NCI-H2029 treated with DMSO at 0.1 percent for 48 hours (cell line): ENCODE measurements at regions not wholly inside any gene's neighbourhood (a gene's known extent, or its start where the extent isn't known, plus 50 kb on each side); places are given as distances from the start of the nearest gene placed in this dataset.

Experiments used
- DNase-seq: peaks from one replicate; lab custom pipeline; 2025; lab: John Stamatoyannopoulos, UW

DNA sequence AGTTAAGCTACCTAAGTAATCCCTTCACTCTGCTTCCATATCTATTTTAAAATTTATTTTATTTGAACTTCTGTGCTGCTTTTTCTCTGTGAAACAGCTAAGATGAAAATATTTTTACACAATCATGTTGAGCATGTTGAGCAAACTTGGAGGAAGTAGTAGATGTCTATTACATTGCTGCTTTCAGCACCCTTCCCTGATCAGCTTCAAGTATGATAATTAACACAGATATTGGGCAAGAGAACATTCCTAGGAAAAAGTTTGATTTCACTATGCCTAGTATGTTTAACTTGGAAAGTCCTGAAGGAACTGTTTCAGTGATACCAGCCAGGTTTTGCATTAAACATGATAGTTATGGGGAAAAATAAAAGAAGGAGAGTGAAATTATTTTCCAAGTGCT, 283.6 kb downstream of the ELAVL2 start:
- DNase-seq, result no peak

DNA sequence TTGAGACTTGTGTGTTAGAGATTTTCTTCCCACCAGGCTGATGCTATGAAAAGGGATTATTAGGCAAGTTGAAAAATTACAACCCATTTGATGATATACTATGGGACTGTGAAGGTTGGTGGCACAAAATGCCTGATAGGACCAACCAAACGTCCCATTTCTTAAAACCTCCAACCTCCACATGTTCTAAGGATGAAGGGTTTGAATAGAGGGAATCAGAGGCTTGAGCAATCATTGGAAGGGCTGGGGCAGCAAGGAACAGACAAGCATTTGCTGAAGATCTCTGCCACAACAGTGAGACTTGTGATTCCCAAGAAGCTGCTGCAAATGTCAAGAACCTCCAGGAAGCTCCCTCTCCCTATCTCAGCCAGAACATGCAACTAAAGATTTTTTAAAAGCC, 283.1 kb downstream of the ELAVL2 start:
- no peak for DNase-seq

DNA sequence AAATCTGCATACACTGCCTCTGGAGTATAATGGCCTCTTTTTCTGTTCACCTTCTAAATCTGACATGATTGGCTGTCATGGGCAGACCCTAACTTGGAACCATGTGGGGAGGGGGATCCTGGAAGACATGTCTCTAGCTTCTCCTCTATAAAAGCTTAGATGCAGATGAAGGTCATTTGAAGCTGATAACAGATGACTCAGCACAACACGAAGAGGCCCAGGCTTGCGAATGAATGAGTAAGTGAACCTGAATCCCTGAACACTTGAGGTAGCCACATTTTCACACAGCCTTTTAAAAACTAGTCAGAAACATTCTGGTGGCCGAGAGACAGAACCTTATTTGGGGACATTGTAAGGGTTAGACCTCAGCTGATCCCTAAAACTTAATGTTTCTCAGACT, 282.6 kb downstream of the ELAVL2 start:
- DNase-seq, result no peak

DNA sequence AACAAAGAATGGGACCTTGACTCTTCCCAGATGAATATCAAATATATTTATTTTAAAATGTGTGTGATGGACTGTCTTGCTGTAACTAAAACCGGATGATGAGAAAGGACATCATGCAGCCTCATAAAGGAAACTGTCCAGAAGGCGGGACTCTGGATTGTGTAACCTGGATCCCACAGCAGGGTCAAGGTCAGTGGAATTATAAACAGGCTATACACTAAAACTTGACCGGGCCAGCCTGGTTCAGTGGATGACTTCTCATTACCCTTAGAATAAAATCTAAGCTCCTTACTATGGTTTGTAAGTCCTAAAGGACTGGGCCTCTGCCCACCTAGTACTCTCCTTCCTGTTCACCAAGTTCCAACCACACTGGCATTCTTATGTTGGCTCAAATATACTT, 280.3 kb downstream of the ELAVL2 start:
- DNase-seq, result no peak

DNA sequence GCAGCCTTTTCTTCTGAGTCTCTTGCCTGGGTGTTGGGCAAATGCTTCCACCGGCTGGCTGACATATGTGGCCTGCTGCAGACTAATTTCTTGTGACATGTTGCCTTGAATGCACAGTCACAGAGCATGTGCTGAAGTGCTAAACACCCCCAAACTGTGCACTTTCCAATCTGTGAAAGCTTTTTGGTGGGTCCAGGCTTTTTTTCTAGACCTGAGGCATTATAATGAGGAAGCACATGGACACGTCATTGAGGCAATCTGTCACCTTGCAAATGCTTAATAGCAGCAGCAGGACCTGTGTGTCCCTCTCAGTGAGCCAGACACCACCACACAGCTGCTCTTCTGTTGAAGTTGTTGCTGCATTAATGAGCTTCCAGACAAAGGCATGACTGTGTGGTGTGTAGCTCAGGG, 274.7 kb downstream of the ELAVL2 start:
- DNase-seq, result no peak

DNA sequence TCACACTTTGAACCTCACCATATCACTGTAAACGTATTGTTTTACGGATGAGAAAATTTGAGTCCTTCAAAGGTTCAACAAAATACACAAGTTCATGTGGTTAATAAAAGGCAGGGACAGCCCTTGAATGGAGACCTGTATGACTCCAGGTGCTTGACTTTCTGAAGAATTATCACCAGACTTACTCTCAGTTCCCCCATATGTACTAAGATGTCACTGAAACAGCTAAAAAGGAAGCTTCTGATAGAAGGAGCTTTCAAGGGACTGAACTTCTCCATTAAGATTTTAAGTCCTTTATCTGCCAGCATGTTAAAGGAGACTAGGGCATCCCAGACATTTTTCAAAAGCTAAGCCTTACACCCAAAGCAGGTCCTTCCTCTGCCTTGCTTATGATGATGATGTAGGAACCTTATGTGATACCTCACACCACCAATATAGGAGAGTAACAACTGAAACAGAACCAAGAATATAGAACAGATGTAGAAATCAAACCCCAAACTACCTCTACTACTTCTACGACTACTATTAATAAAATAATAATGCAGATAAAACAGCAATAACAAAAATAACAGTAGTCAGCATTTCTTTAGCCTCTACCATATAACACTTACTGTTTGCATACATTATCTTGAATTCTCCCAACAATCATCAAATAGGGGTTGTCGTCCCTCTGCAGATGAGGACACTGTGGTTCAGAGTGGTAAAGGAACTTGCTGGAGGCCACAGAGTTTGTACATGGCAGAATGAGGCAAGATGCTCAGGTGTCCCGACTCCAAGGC, 273.9 kb downstream of the ELAVL2 start:
- DNase-seq, result no peak

DNA sequence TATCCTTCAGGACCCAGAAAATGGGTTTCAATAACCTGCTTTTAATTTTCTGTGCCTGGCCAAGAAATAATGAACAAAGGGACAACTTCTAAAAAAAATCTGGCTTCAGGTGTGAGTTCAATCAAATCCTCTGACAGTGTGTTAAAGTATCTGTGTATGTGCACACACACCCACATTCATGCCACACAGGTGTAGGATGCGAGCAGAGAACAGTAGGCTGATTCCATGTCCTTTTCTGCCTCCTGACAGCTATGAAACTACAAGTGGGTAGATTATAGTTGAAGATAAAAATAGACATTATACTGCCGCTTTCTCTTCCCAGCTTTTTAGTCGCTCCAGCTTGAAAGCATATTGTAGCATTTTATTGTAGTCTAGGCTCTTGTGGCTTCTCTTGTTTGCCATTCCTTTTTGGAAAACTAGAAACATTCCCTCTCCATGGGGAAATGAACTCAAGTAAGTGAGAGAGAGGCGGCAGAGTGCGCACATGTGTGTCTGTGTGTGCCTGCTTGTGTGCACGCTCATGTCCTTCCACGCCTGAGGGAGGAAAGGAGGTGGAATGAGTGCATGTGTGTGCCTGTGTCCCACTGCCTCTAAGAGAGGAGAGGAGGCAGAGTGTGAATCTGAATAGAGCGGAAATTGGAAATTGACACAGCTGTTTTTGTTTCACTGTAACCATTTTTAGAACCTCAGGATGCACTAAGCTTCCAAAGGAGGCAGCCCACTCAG, 273.0 kb downstream of the ELAVL2 start:
- no peak for DNase-seq

DNA sequence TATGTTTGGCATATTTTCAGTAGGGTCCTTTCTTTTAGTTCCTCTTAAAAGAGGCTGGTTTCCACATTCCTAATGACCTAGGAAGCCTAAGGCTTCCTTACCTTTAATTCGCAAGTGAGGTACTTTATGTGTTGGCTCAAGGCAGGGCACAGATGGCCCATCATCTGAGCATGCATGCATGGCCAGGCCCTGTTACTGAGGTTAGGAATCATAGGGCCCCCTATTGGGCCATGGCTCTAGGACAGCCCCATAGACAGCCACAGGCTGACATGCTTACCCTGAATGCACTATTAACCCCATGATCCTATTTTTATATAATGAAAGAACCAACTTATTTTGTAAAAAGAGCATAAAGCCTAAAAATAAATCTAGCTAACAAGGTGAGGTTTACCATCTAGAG, 271.4 kb downstream of the ELAVL2 start:
- DNase-seq, result no peak

DNA sequence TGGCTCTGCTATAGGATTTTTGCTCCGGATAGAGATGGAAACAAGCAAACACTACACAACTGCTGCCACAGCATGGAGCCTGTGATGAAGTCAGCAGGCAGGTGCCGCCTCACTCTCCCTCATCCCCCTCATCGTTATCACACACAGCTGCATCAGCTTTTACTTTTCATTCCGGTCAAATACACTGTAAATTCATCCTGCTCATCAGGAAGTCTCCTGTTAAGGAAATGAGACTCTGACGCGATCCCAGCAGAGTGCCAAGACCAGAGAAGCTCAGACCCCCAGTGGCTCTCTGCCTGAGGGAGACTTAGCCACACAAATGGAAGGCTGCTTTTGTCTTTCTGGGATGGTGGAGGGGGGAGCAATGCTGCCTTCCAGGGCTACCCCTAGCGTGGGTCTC, 270.2 kb downstream of the ELAVL2 start:
- DNase-seq, result no peak

DNA sequence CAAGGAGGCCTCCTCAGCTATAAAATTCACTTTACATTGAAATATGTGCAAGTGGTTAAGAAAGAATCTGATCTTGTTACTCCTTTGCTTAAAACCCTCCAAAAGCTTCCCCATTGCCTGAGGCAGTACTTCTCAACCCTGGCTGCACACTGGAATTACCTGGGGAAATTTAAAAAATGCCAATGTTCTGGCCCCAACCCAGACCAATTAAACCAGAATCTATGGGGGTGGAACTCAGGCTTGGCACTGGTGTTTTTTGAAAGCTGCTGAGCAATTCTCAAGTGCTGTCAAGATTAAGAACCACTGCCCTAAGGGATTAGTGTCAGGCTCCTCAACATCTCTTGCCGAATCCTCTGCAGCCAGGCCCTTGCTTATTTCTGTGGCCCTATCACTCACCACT, 269.6 kb downstream of the ELAVL2 start:
- DNase-seq, result no peak

DNA sequence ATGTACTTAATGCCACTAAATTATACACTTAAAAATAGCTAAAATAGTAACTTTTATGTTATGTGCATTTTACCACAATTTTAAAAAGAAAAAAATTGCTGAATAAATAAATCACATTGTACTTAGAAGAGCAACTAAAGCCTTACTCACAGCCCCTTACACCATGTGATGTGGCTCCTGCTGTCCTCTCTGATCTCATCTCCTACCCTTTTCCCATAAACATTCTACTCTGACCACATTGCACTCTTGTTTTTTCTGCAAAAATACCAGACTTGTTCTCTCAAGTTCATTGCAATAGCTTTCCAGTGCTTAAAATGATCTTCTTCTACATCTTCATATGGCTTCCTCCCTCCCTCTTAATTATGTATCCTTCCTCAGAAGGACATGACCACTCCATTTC, 268.4 kb downstream of the ELAVL2 start:
- DNase-seq, result no peak

DNA sequence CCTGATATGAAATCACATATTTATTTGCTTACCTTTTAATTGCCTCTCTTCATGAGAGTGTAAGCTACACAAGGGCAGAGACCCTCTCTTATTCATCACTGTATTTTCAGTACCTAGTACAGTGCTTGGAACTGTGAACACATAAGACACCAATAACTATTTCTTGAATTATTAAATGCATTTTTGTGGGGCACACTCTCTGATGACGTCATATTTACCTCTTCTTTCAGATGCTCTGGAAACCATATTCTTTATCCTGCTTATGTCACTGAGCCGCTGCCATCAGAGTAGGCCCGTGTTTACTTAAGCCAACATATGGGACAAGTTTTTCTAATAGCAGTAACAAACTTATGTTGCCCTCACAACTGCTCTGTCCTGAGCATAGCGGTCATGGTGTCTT, 266.5 kb downstream of the ELAVL2 start:
- DNase-seq, result no peak

DNA sequence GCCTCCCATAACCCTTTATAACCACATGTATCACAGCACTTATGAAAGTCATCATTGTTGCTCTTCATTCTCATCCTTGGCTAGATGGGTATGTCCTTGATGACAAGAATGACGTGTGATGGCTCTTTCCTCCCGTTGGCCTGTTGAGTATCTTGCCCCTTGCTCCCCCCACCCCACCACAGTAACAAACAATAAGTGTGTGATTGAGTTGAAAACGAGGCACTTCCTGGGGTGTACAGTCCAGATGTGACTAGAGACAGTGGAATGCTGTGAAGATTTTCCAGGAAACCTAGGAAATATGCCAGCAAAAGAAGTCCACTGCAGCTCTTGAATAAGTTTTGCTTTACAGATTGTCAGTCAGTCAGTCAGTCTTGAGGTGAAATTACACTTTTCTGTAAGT, 262.5 kb downstream of the ELAVL2 start:
- DNase-seq, result no peak

DNA sequence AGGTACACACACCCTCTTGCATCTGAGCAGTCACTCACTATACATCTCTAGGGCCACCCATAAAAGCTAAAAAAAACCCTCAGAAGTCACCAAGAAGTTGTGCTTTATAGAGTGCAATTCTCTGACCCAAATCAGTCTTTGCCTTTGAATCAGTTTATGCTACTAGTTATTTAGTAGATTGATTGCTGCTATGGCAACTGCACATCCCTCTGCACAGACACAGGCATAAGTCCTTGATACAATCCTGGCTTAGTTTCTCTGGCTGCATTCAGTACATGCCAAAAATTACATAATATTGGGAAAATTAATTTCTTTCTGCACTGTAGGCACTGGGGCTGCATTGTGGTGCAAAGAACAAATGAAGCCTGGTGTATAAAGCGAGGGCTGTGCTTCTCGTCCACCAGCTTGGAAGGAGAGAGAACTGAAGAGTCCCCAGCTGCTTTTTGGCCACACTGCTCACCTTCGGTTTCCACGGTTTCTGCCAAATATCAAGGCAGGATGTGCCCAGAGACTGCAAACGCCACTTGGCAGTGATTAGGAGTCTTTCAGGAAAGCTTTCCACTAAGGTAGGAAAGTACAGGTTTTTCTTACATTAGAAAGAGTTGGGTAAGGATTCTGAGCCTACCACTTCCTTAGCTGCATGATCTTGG, 258.4 kb downstream of the ELAVL2 start:
- no peak for DNase-seq

DNA sequence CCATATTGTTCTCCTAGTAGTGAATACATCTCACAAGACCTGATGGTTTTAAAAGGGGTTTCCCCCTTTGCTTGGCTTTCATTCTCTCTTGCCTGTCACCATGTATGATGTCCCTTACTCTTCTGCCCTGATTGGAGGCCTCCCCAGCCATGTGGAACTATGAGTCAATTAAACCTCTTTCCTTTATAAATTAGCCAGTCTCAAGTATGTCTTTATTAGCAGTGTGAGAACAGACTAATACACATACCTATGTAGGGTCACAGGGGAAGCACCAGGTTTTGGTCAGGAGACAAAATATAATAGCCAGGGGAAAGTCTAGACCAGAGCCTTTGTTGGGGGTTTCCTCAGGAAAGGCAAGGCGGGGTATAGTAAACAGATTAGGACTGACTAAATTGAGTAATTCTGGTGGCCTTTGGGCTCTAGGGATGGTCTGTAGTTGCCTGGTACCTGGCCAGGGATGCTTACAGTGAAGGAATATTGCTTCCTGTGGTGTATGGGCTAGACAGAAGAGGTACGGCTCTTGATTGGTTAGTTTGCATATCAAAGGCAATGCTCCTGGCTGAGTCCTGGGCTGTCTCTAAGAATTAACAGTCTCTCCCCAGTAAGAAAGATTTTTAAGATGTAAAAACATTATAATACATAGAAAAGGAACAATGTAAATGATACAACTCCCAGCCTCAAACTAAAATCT, 254.5 kb downstream of the ELAVL2 start:
- no peak for DNase-seq

DNA sequence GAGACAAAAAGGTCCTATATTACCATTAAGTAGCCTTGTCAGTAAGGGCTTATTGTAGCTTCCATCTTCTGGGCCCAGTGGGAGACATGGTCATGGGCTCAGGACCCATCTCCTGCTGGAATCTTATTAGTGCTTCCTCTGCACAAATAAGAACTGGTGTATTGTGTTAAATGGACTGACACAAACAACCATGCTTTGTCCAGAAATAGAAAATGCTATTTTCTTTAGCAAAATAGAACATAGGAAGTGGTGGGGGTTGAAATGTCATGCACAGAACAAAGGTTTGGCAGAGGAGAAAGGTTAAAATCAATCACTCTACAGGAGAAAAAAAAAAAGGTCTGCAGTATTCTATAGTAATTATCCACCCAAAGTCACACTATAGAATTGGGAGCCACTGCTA, 252.2 kb downstream of the ELAVL2 start:
- DNase-seq, result no peak

DNA sequence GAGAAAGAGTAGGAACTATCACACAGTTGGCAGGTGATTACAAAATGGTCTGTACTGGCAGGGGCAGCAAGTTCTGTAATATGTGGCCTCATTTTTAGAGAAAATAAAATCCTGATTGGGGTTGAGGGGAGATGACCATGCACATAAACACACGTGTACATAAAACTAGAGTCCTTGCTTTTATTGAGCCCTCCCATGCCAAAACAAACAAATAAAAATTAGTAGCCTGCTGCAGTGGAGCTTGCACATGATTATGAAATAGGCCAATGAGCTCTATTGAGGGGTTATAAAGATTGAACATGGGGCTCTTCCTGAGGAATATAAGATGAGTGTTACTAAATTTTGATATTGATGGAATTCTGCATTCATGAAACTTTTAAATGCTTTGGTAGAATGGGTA, 248.4 kb downstream of the ELAVL2 start:
- no peak for DNase-seq

DNA sequence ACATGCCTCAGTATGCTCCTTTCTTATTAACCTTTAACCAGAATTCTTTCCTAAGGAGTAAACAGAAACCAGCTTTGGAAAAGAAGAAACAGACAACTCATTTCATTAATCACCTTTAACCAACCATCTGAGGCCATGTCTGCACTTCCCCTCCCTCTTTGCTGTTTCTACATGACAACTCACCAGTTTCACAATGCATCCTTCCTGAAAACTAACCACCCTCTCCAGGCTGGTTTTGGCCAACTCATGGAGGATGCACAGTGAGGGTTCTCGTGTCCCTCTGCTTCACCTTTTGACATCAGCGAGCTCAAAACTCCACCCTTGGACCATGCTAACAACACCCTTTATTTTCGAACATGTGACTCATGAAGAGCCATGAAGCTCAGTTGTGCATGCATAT, 244.1 kb downstream of the ELAVL2 start:
- DNase-seq, result no peak

DNA sequence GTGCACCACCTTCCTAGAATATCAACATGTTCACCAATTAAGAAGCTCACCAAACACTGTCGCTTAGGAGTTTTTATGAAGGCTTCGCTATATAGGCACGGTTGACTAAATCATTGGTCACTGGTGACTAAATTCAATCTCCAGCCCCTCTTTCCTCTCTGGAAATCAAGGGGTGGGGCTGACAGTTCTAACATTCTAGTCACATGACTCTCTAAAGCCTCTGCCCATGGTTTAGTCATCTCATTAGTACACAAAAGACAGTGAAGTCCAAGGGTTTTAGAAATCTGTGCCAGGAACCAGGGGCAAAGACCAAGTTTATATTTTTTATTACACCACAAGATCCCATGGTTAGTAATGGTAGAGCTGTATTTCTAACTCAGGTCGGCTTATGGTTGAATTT, 243.2 kb downstream of the ELAVL2 start:
- DNase-seq, result no peak

DNA sequence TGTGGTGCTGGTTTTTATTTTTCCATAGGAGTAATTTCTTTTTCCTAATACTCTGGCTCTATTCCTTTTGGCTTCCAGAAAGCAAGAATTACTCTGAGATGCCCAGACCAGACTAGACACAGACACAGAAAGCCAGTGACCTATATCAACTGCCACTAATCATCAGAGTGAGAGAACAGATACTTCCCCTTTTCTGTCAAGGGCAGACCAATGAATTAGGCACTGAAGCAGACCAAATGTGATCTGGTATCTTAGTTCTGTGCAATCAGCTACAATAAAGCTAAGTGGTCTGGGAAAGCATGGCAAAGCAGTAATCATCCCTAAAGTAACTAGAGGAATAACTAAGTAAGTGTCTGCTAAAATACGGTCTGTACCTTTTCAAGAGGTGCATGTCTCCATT, 239.1 kb downstream of the ELAVL2 start:
- DNase-seq, result no peak

DNA sequence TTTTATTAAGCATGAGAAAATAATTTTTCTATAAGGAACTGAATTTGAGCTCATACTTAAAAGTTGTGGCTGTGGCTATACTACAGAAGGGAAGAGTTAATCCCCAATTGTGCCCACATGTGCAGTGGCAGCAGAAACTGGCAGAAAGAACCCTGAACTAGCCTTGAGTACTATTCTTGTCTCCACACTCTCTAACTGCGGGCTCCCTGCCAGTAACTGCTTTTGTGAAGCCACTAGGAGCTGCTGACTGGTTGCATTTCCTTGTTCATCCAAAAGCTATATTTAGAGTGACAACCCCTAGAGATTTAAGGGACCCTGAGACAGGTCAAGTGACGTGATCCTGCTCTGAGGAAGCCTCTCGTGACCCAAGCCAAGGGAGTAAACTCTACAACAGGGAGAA, 238.6 kb downstream of the ELAVL2 start:
- no peak for DNase-seq

DNA sequence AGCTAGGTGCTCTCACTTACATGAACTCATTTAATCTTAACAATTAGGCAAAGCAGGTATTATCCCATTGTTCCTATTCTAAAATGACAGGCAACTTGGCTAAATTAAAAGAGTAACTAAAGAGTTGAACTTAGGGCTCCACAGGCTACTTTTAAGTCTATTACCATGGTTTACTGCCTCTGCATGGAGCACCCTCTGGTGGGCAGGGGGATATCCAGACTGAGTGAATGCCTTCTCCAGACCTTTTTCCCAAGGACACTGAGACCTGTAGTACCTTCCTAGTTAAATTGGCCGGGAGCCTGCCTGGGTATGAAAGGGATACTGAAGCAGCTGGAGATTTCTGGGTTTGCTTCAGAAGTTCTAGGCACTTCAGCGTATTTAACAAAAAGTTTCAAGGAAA, 238.1 kb downstream of the ELAVL2 start:
- DNase-seq, result no peak
